CD14-positive monocyte (primary cell): ENCODE measurements at regions not wholly inside any gene's neighbourhood (a gene's known extent, or its start where the extent isn't known, plus 50 kb on each side); places are given as distances from the start of the nearest gene placed in this dataset.

Experiments used
- DNase-seq, 3 donors: peaks; one replicate each; pipeline ENCODE4 v3.0.0-alpha.2; 2011 to 2022
- H2AFZ ChIP-seq: 2 replicates; pipeline ENCODE4 v1.6.0; 2012; ENCODE audit warnings: mild to moderate bottlenecking, low read depth, low read length, inconsistent platforms; ENCODE audit not compliant: insufficient read depth, poor library complexity, severe bottlenecking
- H3K27ac ChIP-seq, 2 donors: 1 replicate in 1 of 2; 2 replicates in 1 of 2; pipeline ENCODE4 v1.5.1; 2012 to 2013; ENCODE audit warnings: low read length in 2 of 2, control low read depth in 1 of 2, inconsistent platforms in 1 of 2, low read depth in 1 of 2, mild to moderate bottlenecking in 1 of 2
- H3K27me3 ChIP-seq, 2 donors: one replicate each; pipeline versions ENCODE4 v1.6.0 to v1.6.1; 2011 to 2013; ENCODE audit warnings: low read length in 2 of 2; ENCODE audit not compliant: control insufficient read depth in 2 of 2, insufficient read depth in 2 of 2
- H3K36me3 ChIP-seq, 2 donors: replicated peaks in 1 of 2; 1 replicate in 1 of 2; 2 replicates in 1 of 2; pipeline versions ENCODE4 v1.5.1 to v1.6.1; 2012 to 2013; ENCODE audit warnings: low read length in 2 of 2, control low read depth in 1 of 2, inconsistent platforms in 1 of 2, mild to moderate bottlenecking in 1 of 2; ENCODE audit not compliant: insufficient read depth in 2 of 2, control insufficient read depth in 1 of 2
- H3K4me1 ChIP-seq, 2 donors: 1 replicate in 1 of 2; 2 replicates in 1 of 2; pipeline versions ENCODE4 v1.5.1 to v1.6.1; 2012 to 2013; ENCODE audit warnings: low read length in 2 of 2, control low read depth in 1 of 2, inconsistent platforms in 1 of 2, mild to moderate bottlenecking in 1 of 2, moderate library complexity in 1 of 2; ENCODE audit not compliant: insufficient read depth in 2 of 2, control insufficient read depth in 1 of 2
- H3K4me2 ChIP-seq: replicated peaks from 2 replicates; pipeline ENCODE3; 2012; ENCODE audit warnings: low read length, moderate library complexity, mild to moderate bottlenecking; ENCODE audit not compliant: poor library complexity, severe bottlenecking; ENCODE audit errors: extremely low read depth
- H3K4me3 ChIP-seq, 3 experiments: fragments of 200-600 bp in 1 of 3; sonication (generic) in 1 of 3; replicated peaks in 1 of 3; 1 replicate in 2 of 3; 2 replicates in 1 of 3; pipeline ENCODE4 v1.5.1; 2011 to 2013; ENCODE audit warnings: low read length in 3 of 3, mild to moderate bottlenecking in 3 of 3, control low read depth in 2 of 3, low read depth in 2 of 3, inconsistent platforms in 1 of 3, moderate library complexity in 1 of 3
- H3K79me2 ChIP-seq: 2 replicates; pipeline ENCODE4 v1.6.0; 2012; ENCODE audit warnings: mild to moderate bottlenecking, control low read depth, inconsistent platforms, low read length, moderate library complexity; ENCODE audit not compliant: insufficient read depth
- H3K9ac ChIP-seq: 2 replicates; pipeline ENCODE4 v1.6.0; 2017; ENCODE audit warnings: low read length, mild to moderate bottlenecking; ENCODE audit not compliant: insufficient read depth, poor library complexity, severe bottlenecking
- H3K9me3 ChIP-seq, 2 donors: replicated peaks in 1 of 2; 1 replicate in 1 of 2; 2 replicates in 1 of 2; pipeline versions ENCODE4 v1.5.1 to v1.6.1; 2012 to 2013; ENCODE audit warnings: low read length in 2 of 2, control low read depth in 1 of 2; ENCODE audit not compliant: control insufficient read depth in 1 of 2, insufficient read depth in 1 of 2
- H4K20me1 ChIP-seq: 2 replicates; pipeline ENCODE4 v1.6.0; 2012; ENCODE audit warnings: mild to moderate bottlenecking, low read length, control low read depth, moderate library complexity; ENCODE audit not compliant: insufficient read depth
- H3K27ac Mint-ChIP-seq, 7 donors: one replicate each; pipeline ENCODE4 v1.8.0; 2020; ENCODE audit warnings: mild to moderate bottlenecking in 7 of 7, mixed read lengths in 7 of 7, moderate library complexity in 6 of 7, inconsistent platforms in 2 of 7
- H3K27me3 Mint-ChIP-seq, 3 donors: one replicate each; pipeline ENCODE4 v1.8.0; 2021 to 2022; ENCODE audit warnings: low read depth in 3 of 3, mild to moderate bottlenecking in 3 of 3, mixed read lengths in 3 of 3, moderate library complexity in 3 of 3, inconsistent platforms in 1 of 3
- H3K36me3 Mint-ChIP-seq, 2 donors: one replicate each; pipeline ENCODE4 v1.8.0; 2020; ENCODE audit warnings: mixed read lengths in 2 of 2, inconsistent platforms in 1 of 2, mild to moderate bottlenecking in 1 of 2
- H3K4me1 Mint-ChIP-seq: one replicate; pipeline ENCODE4 v1.8.0; 2020; ENCODE audit warnings: mild to moderate bottlenecking, mixed read lengths
- H3K4me3 Mint-ChIP-seq, 2 donors: one replicate each; pipeline ENCODE4 v1.8.0; 2020; ENCODE audit warnings: mild to moderate bottlenecking in 2 of 2, mixed read lengths in 2 of 2, moderate library complexity in 1 of 2
- H3K9me3 Mint-ChIP-seq, 7 donors: one replicate each; pipeline ENCODE4 v1.8.0; 2020 to 2022; ENCODE audit warnings: mixed read lengths in 7 of 7, mild to moderate bottlenecking in 6 of 7, moderate library complexity in 6 of 7, inconsistent platforms in 2 of 7
- CTCF ChIP-seq: fragments of 200-600 bp; IDR thresholded peaks from one replicate; pipeline ENCODE4 v1.8.0; 2022; ENCODE audit warnings: antibody characterized with exemption, mild to moderate bottlenecking
- WGBS: methylation state at CpG from one replicate; pipeline ENCODE4 v1.1.5; 2013; ENCODE audit warnings: missing lambda C conversion rate; ENCODE audit not compliant: insufficient coverage; 5-methylcytosine and 5-hydroxymethylcytosine counted together
- intact Hi-C, 2 donors: fragments of 100-400 bp; cut with micrococcal nuclease; formaldehyde crosslinking; loops; one replicate each; pipeline versions ENCODE4 v1.15.0 to v1.15.1; 2023

GRCh38 chr5:5710471-5710870 lies 288.0 kb downstream of the ICE1 start:
- no peaks in the 10 kb centered on the region for H3K27me3 ChIP-seq
- WGBS = 69% methylated on average over 5 of the region's 8 CpGs
- Mint-ChIP-seq H3K27ac (no peak overlapping the region), H3K9me3 (peaks cover 0 to 14% (median 2%) of the 10 kb centered on the region in 7 donors), H3K36me3 (no peaks in the 10 kb centered on the region), H3K4me1 (no peaks in the 10 kb centered on the region), H3K4me3 (no peak overlapping the region), H3K27me3 (peaks cover 0 to 2% (median 0%) of the 10 kb centered on the region in 3 donors)
- no peak overlapping the region for H3K4me2 ChIP-seq
- no peak for DNase-seq
- no peak overlapping the region for H3K27ac ChIP-seq
- intact Hi-C loops = no loop called here
- no peaks in the 10 kb centered on the region for H3K79me2 ChIP-seq
- H3K4me3 ChIP-seq = no peak overlapping the region
- H4K20me1 ChIP-seq = no peaks in the 10 kb centered on the region
- no peak for TF ChIP-seq CTCF
- H2AFZ ChIP-seq = no peak overlapping the region
- no peaks in the 10 kb centered on the region for H3K36me3 ChIP-seq
- H3K9ac ChIP-seq = no peak overlapping the region
- peaks cover under 1 to 5% of the 10 kb centered on the region in 2 donors for H3K9me3 ChIP-seq
- no peaks in the 10 kb centered on the region for H3K4me1 ChIP-seq

GRCh38 chr5:5708367-5708919 lies 286.0 kb downstream of the ICE1 start:
- no peak overlapping the region for H2AFZ ChIP-seq
- H4K20me1 ChIP-seq = no peaks in the 10 kb centered on the region
- no peaks in the 10 kb centered on the region for H3K36me3 Mint-ChIP-seq
- H3K27ac Mint-ChIP-seq = no peak overlapping the region
- no peak overlapping the region for H3K27ac ChIP-seq
- TF ChIP-seq CTCF = no peak
- H3K4me1 Mint-ChIP-seq = no peaks in the 10 kb centered on the region
- no peaks in the 10 kb centered on the region for H3K9me3 ChIP-seq
- intact Hi-C loops = no loop called here
- H3K4me3 Mint-ChIP-seq = no peak overlapping the region
- H3K4me1 ChIP-seq = no peaks in the 10 kb centered on the region
- H3K9me3 Mint-ChIP-seq = peaks cover 0 to 6% (median 0%) of the 10 kb centered on the region in 7 donors
- no peaks in the 10 kb centered on the region for H3K79me2 ChIP-seq
- H3K27me3 Mint-ChIP-seq = peaks cover 0 to 2% (median 0%) of the 10 kb centered on the region in 3 donors
- no peak overlapping the region for H3K4me3 ChIP-seq
- H3K36me3 ChIP-seq = no peaks in the 10 kb centered on the region
- no peak for DNase-seq
- H3K9ac ChIP-seq = no peak overlapping the region
- 69% methylated on average over 6 of the region's 7 CpGs for WGBS
- no peaks in the 10 kb centered on the region for H3K27me3 ChIP-seq
- no peak overlapping the region for H3K4me2 ChIP-seq
